ENCODE measurements at regions not wholly inside any gene's neighbourhood (a gene's known extent, or its start where the extent isn't known, plus 50 kb on each side); places are given as distances from the start of the nearest gene placed in this dataset.
"Not testable (repeated sequence)": the region's sequence is repeated elsewhere in the genome, so short reads cannot be mapped to it uniquely, and the experiment has no call there.

- no peak for DNase-seq
Measured at GRCh38 chr10:7108141-7108540, 302.7 kb downstream of the SFMBT2 start.

- peak; percentile 92 for DNase-seq
Measured at GRCh38 chr10:7107285-7107684, 303.5 kb downstream of the SFMBT2 start.

- DNase-seq = not testable (repeated sequence)
Measured at GRCh38 chr10:7104379-7104778, 306.5 kb downstream of the SFMBT2 start.

GRCh38 chr10:7102557-7103349 is 308.1 kb downstream of the SFMBT2 start:
- peak; percentile 4 for DNase-seq

- DNase-seq = no peak
Measured at GRCh38 chr10:7102084-7102483, 308.8 kb downstream of the SFMBT2 start.

- DNase-seq = no peak
Measured at GRCh38 chr10:7101451-7101850, 309.4 kb downstream of the SFMBT2 start.

- DNase-seq = no peak
Measured at GRCh38 chr10:7100032-7100702, 310.7 kb downstream of the SFMBT2 start.

GRCh38 chr10:7098160-7098762 is 312.6 kb downstream of the SFMBT2 start:
- no peak for DNase-seq

GRCh38 chr10:7094781-7095180 is 316.1 kb downstream of the SFMBT2 start:
- no peak for DNase-seq

GRCh38 chr10:7093368-7093767 is 317.5 kb downstream of the SFMBT2 start:
- DNase-seq = no peak

- DNase-seq = no peak
Measured at GRCh38 chr10:7092603-7093002, 318.2 kb downstream of the SFMBT2 start.

GRCh38 chr10:7090529-7090928 is 320.3 kb downstream of the SFMBT2 start:
- DNase-seq = peak; percentile 29

GRCh38 chr10:7085913-7086589 is 324.8 kb downstream of the SFMBT2 start:
- peak; percentile 57 for DNase-seq

GRCh38 chr10:7085147-7085912 is 325.5 kb downstream of the SFMBT2 start:
- peak; percentile 13 for DNase-seq

- DNase-seq = no peak
Measured at GRCh38 chr10:7084280-7085005, 326.4 kb downstream of the SFMBT2 start.

- peak; percentile 85 for DNase-seq
Measured at GRCh38 chr10:7082967-7083366, 327.9 kb downstream of the SFMBT2 start.

GRCh38 chr10:7077880-7078279 is 333.0 kb downstream of the SFMBT2 start:
- DNase-seq = no peak

GRCh38 chr10:7075851-7076250 is 335.0 kb downstream of the SFMBT2 start:
- DNase-seq = no peak

GRCh38 chr10:7075110-7075509 is 335.7 kb downstream of the SFMBT2 start:
- DNase-seq = no peak

- DNase-seq = no peak
Measured at GRCh38 chr10:7071421-7071820, 339.4 kb downstream of the SFMBT2 start.

- no peak for DNase-seq
Measured at GRCh38 chr10:7070950-7071349, 339.9 kb downstream of the SFMBT2 start.

- no peak for DNase-seq
Measured at GRCh38 chr10:7069706-7070105, 341.1 kb downstream of the SFMBT2 start.

Data from fibroblast of skin of back (primary cell).